Left kidney (tissue), 1 donor: ENCODE measurements at regions not wholly inside any gene's neighbourhood (a gene's known extent, or its start where the extent isn't known, plus 50 kb on each side); places are given as distances from the start of the nearest gene placed in this dataset.
A peak's percentile ranks its signal among the peaks of the same experiment; 100 is the strongest.

ENCODE experiments used
- DNase-seq: peaks from one replicate; pipeline ENCODE4 v3.0.0-alpha.2; 2013

- DNase-seq: no peak
Measured at GRCh38 chr18:68098655-68099054, 582.1 kb upstream of the DSEL start.

- no peak for DNase-seq
Measured at GRCh38 chr18:68086481-68086880, 570.0 kb upstream of the DSEL start.

- no peak for DNase-seq
Measured at GRCh38 chr18:68085251-68085650, 568.7 kb upstream of the DSEL start.

GRCh38 chr18:68083776-68084175, 567.3 kb upstream of the DSEL start:
- no peak for DNase-seq

GRCh38 chr18:68083131-68083530, 566.6 kb upstream of the DSEL start:
- DNase-seq: no peak

GRCh38 chr18:68072744-68073143, 556.2 kb upstream of the DSEL start:
- DNase-seq: no peak

- no peak for DNase-seq
Measured at GRCh38 chr18:68060871-68061270, 544.4 kb upstream of the DSEL start.

GRCh38 chr18:68056936-68057335, 540.4 kb upstream of the DSEL start:
- DNase-seq: no peak

- DNase-seq: no peak
Measured at GRCh38 chr18:68054669-68055068, 538.1 kb upstream of the DSEL start.

GRCh38 chr18:68053290-68053689, 536.8 kb upstream of the DSEL start:
- DNase-seq: no peak

- DNase-seq: no peak
Measured at GRCh38 chr18:68041327-68041726, 524.8 kb upstream of the DSEL start.

- DNase-seq: no peak
Measured at GRCh38 chr18:68040198-68040597, 523.7 kb upstream of the DSEL start.

- peak; percentile 51 for DNase-seq
Measured at GRCh38 chr18:68035774-68036522, 519.4 kb upstream of the DSEL start.

- no peak for DNase-seq
Measured at GRCh38 chr18:68034296-68034695, 517.8 kb upstream of the DSEL start.

GRCh38 chr18:68033466-68033865, 516.9 kb upstream of the DSEL start:
- DNase-seq: no peak

GRCh38 chr18:68024716-68025115, 508.2 kb upstream of the DSEL start:
- DNase-seq: no peak

- no peak for DNase-seq
Measured at GRCh38 chr18:68017385-68017784, 500.9 kb upstream of the DSEL start.

- no peak for DNase-seq
Measured at GRCh38 chr18:67997496-67997895, 481.0 kb upstream of the DSEL start.

GRCh38 chr18:67995769-67996168, 479.2 kb upstream of the DSEL start:
- DNase-seq: no peak

- DNase-seq: no peak
Measured at GRCh38 chr18:67980241-67980640, 463.7 kb upstream of the DSEL start.

GRCh38 chr18:67977067-67977616, 460.6 kb upstream of the DSEL start:
- no peak for DNase-seq

- no peak for DNase-seq
Measured at GRCh38 chr18:67973916-67974315, 457.4 kb upstream of the DSEL start.

- DNase-seq: no peak
Measured at GRCh38 chr18:67969458-67969857, 452.9 kb upstream of the DSEL start.

- no peak for DNase-seq
Measured at GRCh38 chr18:67966224-67966623, 449.7 kb upstream of the DSEL start.
